CD1c-positive myeloid dendritic cell (primary cell): ENCODE measurements at regions not wholly inside any gene's neighbourhood (a gene's known extent, or its start where the extent isn't known, plus 50 kb on each side); places are given as distances from the start of the nearest gene placed in this dataset.

ENCODE experiments used
- DNase-seq: peaks from one replicate; pipeline ENCODE4 v3.0.0-alpha.2; 2016; ENCODE audit errors: extremely low spot score

- no peak for DNase-seq
These were observed 475.2 kb upstream of the CDH18 start for GRCh38 chr5:20463206-20463605.

- DNase-seq: no peak
These were observed 458.1 kb upstream of the CDH18 start for GRCh38 chr5:20446121-20446520.

GRCh38 chr5:20445326-20445860 is 457.4 kb upstream of the CDH18 start:
- no peak for DNase-seq

- DNase-seq: no peak
These were observed 446.8 kb upstream of the CDH18 start for GRCh38 chr5:20434786-20435185.

- no peak for DNase-seq
These were observed 433.1 kb upstream of the CDH18 start for GRCh38 chr5:20420991-20421595.
